GM19467 (cell line): ENCODE measurements at regions not wholly inside any gene's neighbourhood (a gene's known extent, or its start where the extent isn't known, plus 50 kb on each side); places are given as distances from the start of the nearest gene placed in this dataset.

Experiments used
- ATAC-seq: cut with Tn5 transposase; IDR thresholded peaks from one replicate; pipeline ENCODE4 v1.9.1; 2021; ENCODE audit warnings: mild to moderate bottlenecking, moderate library complexity; ENCODE audit not compliant: unreplicated experiment

DNA sequence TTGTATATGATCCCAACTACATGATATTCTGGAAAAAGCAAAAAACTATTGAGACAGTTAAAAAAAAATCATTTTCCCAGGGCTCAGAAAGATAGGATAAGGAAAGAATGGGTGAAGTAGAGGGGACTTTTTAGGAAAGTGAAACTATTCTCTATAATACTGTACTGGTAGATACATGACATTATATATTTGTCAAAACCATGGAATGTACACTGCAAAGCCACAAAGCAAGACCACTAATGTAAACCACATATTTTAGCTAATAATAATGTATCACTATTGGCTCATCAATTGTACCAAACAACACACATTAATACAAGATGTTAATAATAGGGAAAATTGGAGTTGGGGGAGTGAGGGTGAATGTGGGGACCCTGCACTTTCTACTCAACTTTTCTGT is 182.6 kb downstream of the EFNB2 start:
- no peak for ATAC-seq

DNA sequence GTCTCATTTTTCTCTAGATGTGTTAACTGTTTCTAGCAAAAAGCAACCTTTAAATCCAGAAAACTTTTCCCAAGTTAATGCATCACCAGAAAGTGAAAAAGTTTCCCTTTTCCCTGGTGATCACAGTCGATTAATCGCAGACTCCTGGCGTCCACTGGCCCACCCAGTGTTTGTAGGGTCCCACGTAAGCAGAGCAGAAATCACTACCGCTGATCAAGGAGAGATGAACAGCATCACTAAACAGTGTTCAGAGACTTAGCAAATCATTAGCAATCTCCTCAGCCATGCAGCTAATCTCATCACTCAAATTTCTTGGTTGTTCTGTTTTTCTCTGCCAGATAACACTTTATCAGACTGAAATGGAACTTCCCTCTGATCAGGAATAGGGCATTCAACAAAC is 184.2 kb downstream of the EFNB2 start:
- ATAC-seq: no peak

DNA sequence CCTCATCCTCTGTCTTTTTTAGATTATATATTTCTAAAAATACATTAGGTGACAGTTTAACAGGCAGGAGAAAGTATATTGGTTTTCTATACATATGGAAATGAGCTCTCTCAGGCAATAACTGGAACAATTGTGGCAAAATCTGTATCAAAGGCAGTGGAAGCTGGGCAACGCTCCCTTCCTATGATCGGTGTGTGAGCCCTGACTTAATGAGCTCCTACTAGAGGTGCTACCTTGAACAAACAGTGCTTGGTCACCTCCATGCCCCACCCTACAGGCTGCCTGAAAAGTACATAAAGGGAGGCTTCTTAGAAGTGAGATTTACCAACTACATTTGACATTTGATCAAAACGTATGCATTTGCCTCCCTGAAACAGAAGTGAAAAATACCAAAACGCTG is 185.3 kb downstream of the EFNB2 start:
- ATAC-seq: no peak

DNA sequence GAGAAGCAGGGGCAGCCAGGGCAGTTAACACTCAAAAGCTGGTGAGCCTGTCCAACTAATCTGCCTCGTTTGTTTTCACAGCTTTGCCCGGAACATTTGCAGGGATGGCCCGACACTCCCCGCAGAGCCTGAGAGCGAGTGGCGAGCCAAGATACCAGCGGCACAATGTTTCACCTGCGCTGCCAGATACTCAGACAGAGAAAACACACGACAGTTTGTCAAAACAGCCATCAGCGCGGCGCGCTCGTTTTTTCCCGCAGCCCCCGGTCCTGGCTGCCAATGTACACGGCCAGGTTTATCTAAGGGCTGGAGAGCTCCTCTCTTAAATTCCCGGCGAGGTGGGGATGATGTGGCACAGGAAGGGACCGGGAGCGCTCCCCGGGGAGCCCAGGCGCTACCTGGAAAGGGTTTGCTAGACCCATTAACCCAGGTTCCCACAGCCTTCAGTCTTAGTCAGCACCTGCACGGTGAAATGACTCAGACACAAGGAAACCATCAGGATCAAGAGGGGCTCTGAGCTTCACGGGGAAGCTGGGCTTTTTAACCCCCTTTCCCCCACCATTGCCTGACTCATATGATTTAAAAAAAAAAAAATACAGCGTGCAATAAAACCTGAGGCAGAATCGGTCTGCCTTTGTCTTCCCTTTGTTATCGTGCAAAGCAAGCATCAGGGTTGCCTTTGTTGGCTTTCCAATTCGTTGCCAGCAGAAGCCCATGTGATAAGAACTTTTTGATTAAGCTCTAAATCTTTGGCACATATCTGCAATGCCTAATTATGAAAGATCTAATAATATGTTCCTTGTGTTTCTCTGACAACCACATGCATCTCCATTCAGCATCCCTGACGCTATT is 186.2 kb downstream of the EFNB2 start:
- ATAC-seq: no peak

DNA sequence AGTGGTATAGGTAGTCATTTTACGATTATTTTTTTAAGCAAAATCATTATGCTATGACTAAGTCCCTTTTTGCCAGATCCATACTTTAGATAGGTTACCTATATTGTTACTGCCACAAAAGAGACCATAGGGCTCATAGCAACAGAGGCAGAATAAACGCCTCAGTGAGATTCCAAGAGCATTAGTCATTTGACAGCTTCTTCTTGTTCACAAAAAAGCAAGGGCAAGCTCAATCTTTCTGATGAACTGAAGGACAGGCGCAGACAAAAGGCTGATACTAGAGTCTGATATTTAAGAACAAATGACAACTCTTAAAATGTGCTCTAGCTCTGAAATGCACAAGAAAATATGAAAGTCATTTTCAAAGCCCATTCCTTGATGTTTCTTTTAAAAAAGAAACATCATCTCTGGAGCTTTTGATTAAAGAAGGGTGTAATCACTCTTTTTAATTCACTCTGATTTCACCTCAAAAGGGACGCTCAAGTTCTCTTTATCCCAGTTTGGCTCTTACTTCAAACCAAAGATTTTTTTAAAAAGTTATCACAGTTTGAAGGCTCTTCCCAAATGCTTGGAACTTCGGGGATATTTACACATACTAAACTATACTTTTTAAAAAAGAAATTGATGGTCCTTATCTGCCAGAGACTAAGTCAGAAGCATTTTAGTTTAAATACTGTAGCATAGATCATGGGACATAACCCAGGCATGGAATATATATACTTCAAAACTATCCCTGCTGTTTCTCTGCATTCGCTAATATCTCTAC is 187.2 kb downstream of the EFNB2 start:
- ATAC-seq: no peak

DNA sequence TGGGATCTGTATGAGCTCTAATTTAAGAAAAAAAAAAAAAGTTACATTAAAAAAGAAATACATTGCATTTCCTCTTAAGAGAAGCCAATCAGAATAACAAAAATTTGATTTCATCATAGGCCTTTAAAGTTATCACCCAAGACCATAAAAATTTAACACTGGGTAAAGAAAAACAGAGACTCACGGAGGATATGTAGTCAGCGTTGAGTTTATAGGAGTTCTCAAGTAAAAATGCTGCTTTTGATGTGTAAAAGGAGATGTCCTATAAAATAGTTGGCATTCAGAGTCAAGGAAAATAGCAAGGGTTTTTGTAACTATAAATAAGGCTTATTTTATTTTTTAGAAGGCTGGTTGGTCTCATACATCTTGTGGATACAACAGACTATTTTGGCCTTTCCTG is 191.1 kb downstream of the EFNB2 start:
- no peak for ATAC-seq

DNA sequence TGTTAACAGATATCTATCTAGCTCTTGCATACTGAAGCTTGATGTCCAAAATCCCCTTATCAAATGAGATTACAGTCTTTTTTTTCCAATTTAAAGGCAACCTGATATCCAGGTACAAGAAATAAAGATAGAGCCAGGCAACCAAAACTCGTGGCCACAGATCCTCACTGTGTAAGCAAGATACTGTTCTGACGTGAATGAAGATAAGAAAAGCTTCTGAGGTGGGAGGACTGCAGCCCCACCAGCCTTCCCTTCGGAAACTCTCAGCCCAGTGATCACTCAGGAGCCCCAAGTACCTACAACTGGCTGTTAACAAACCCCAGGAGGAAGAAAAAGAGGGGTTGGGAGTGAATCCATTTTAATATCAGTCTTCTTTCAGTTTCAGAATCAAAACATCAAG is 191.6 kb downstream of the EFNB2 start:
- no peak for ATAC-seq

DNA sequence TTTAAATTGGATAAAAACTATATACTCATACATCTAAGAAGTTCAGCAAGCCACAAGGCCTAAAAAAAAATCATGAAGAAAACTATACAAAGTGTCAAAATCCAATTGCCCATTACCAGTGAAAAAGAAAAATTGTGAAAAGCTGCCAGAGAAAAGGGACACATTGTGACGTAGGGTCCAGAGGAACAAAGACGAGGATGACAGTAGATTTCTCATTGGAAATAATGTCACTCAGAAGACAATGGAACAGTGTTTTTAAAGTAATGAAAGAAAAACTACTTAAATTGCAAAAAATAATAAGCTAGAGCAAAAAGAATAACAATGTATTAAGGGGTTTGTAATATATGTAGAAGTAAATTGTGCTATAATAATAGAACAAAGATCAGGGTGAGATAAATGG is 195.2 kb downstream of the EFNB2 start:
- ATAC-seq: no peak

DNA sequence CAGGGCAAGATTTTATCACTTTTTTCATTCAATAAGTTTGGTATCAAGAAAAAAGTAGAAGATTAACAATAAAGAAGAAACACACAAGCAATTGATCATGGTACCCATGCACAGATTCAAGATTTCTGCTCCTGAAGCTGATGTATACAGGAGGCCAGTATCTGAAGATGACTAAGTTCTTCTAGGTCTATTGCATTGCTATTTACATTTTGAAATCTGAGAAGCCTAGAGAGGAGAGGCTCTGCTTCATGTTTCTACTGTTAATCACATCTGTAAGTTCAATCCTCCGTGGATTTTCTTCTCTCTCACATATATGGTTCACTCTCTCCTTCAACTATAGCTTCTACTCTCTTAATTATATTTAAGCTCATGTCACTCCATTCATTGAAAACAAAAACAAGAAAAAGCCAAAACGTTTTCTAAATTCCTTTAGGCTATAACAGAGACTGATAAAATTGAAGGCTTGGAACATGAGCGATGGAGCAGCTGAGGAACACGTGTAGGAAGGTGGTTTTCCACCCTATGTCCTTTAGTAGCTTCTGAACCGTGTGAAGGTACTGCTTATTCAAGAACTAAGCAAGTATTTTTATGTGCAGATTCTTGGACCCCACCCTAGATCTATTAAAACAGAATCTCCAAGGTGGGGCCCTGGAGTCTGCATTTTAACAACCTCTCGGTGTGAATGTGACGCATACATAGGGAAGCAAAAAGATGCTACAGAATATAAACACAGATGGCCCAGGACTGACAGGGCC is 198.2 kb downstream of the EFNB2 start:
- ATAC-seq: no peak

DNA sequence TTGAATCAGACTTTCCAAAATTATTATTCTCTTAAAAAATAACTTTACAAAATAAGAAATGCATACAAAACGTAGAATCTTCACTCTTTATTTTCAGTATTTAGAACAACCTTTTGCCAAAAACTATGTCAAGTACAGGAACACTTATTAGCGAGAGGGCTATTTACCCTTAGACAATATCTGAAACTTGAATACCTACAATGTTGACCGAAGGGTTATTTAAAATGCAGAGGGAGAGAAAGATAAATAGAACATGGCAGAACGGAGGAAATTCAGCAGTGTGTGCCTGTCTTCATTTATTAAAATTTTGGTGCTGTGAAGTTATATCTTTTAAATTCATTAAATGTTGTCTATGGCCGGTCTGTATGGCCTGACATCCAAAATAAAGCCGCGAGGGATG is 198.8 kb downstream of the EFNB2 start:
- no peak for ATAC-seq

DNA sequence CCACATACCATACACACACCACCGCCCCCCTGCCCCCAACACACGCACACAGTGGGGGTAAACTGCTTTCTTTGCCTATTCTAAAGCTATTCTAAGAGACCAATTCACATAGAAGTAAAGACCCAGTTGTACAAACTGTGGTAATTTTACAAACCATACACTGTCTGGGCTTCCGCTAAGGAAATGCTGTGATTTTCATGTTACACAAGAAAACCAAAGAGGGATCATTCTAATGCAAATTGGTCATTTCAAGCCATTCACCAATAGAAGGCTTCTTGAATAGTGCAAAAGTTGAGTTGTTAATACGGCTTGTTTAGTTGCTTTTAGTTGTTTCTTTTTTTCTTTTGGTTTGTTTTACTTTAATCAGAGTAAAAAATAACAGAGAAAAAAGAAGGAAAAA is 202.8 kb downstream of the EFNB2 start:
- ATAC-seq: no peak

DNA sequence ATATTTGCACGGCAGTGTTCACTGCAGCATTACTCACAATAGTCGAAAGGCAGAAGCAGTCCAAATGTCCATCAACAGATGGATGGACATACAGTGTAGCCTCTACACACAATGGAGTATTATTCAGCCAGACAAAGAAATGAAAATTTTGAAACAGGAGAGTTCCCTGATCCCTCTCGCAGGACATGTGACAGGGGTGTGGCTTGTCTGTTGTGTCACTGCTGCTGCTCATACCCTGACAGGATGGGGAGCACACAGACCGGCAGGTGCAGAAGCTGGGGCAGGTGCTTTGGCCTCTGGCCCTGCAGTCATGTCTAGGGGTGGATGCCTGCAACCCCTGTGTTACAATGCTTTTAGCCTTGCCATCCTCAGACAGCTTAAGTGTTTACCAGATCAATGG is 204.3 kb downstream of the EFNB2 start:
- no peak for ATAC-seq

DNA sequence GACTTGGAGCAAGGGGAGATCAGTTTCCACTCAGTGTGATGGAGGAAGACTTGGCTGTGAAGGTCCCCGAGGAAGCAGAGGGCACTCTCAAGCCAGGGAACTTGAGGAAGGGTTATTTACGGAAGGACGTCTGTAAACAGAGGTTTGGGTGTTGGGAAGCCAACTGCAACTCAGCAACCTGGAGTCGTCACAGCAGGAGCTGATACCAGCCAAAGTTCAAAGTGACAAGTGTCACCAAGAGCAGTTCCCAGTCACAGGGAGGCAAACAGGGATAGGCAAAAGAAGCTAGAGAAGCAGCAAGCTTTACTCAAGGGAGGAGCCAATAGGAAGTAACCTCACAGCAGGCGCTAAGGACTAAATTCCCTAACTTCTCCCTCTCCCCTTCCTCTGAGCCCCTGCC is 205.5 kb downstream of the EFNB2 start:
- no peak for ATAC-seq

DNA sequence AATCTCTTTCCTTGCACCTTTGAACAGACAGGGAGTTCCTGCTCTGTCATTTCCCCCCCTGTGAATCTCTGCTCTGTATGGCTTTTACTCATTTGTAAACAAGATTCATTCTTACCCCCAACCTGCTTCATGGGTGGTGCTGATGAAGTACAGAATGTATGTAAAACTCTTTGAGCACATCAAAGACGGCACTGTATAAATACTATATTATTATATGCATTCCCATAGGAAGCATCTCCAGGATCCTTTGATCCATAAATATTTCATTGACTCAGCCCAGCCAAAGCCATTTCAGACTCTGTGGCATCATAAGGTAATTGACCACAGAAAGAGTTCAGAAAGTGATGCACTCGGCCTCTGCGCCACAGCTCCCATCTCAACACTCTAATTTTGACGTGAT is 208.7 kb downstream of the EFNB2 start:
- no peak for ATAC-seq

DNA sequence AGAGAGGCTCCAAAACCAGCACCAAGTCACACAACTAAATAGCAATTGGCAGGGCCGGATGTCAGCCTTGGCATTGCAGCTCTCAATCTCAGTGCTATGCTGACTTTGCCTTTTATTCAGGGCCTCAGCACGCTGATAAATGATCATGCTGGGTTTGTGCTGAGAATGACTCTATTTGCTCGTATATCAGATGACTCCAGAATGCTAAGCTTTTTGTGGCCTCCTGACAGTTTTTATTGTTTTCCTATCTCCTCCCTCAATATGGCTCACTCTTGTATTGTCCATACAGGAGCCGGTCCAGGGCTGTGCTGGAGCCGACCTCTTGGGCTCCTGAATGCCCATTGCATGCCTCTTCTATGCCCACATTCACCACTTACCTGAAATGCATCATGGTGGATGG is 211.0 kb downstream of the EFNB2 start:
- no peak for ATAC-seq

DNA sequence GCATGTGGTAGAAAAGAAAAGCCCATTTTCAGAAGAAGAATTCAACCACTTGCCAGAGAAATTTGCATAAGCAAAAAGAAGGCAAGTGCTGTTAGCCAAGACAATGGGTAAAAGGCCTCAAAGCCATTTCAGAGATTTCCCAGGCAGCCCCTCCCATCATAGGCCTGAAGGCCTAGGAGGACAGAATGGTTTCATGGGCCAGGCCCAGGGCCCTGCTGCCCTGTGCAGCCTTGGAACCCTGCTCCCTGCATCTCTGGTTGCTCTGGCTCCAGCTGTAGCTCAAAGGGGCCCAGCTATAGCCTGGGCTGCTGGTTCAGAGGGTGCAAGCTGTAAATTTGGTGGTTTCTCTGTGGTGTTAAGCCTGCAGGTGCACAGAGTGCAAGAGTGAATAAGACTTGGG is 212.8 kb downstream of the EFNB2 start:
- ATAC-seq: no peak

DNA sequence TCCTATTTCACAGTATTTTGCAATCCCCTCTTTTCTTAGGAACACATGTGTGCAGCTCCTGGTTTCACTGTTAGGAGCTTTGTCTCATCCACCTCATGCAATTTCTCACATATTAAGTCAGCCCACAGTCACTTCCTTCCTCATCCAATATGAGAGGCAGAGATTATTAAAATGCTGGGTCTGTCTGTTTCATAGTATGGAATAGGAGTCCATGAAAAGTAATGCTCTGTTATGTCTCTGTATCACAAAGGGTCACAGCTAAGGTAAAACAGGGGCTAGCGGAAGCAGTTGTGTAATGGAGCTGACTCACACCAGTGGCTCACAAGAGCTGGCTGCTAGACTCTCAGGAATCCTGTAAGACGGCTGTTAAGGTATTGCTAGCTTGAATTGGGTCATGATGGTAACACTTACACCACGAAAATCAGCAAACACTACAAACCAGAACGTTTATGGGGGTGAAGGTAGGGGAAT is 216.5 kb downstream of the EFNB2 start:
- ATAC-seq: no peak

DNA sequence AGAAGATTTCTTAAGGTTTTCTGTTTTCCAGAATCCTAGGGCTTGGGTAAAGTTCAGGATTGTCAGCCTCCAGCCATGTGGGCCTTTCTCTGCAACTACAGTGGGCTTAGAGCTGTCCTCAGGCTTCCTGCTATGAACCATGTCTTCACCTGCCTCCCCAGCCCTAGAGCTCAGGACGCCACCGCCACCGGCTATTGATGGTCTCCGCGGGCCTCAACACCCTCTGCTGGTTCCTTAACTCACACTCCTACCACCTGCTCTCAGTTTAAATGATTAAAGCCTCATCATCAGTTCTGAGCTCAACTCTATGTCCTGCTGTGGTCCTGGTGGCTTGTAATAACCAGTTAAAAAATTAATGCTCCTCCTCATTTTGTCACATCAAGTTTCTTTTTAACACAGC is 221.0 kb downstream of the EFNB2 start:
- no peak for ATAC-seq

DNA sequence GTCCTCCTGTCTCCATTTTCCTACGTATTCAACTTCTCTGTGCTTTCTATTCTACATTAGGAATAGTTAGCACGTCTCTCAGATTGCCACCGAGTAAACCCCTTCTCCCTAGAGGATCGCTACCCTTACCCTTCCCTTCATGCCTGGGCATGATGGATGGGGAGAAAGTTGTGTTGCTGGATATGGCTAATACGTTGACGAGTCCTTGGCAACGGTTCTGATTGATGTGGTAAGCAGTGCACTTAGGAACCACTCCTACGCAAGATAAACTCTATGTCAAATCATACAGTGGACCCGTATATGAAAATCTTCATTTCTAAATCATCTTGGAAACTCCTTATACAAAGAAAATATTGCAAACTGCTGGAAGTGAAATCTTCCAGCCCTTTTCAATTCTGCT is 224.5 kb downstream of the EFNB2 start:
- ATAC-seq: no peak

DNA sequence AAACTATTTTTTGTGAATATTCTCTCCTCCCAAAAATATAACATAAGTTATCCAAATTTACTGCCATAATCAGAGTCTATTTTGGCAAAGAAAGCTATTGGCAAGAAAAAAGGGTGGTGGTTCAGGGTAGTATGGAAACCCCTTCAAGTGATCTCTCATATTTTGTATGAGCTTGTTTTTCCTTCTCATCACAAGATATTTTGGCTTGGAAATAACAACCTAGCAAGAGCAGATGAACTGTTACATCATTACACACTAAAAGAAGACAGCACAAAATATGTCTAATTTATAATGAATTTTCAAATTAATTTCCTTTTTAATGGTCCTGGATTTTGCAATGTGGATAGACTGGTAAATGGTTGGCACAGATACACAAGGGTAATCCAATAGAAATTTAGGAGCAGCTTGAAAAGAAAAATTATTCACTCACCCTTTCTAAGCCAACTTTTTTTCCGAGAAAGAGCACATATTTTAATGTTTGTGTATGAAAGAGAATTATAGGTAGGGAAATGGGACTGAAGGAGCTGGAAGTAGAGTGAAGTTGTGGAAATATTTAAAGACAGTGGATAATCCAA is 225.1 kb downstream of the EFNB2 start:
- ATAC-seq: no peak

DNA sequence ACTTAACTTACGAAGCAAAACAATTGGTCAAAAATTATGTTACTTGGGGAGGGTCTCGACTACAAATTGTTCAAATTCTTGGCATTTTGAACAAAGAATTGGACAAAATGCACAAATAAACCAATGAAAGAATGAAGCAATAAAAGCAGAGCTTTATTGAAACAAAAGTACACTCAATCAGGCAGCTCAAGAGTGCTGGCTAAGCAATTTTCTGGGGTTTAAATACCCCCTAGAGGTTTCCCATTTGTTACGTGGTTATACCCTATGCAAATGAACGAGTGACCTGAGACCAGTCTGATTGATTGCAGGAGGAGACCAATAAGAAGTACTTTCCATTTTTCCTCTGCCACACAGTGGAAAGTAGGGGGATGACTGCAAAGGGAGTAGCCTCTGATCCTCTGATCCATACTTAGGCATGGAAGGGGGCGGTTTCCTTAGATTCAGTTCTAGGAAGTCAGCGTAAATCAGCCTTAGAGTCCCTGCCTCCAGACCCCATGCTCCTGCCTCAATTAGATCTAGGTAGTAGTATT is 228.6 kb downstream of the EFNB2 start:
- ATAC-seq: no peak
